GM13976 (cell line): ENCODE measurements at regions not wholly inside any gene's neighbourhood (a gene's known extent, or its start where the extent isn't known, plus 50 kb on each side); places are given as distances from the start of the nearest gene placed in this dataset.
"Not testable (repeated sequence)": the region's sequence is repeated elsewhere in the genome, so short reads cannot be mapped to it uniquely, and the experiment has no call there.

Source experiments
- DNase-seq: peaks from one replicate; pipeline ENCODE4 v3.0.0; 2012; ENCODE audit warnings: low spot score
- CTCF ChIP-seq: IDR thresholded peaks from 2 replicates; pipeline ENCODE4 v1.5.1; 2012; ENCODE audit warnings: borderline replicate concordance, mild to moderate bottlenecking; ENCODE audit not compliant: insufficient read depth; ENCODE audit errors: extremely low read depth, missing control alignments, control extremely low read depth
- in situ Hi-C: fragments of 300-500 bp; cut with MboI; formaldehyde crosslinking; loops from one replicate; pipeline ENCODE4 v1.12.0; 2022; ENCODE audit warnings: low sequenced_read_pairs, mixed read lengths, inconsistent platforms; ENCODE audit not compliant: unreplicated experiment

GRCh38 chr4:131450572-131451209 is 1698.4 kb upstream of the PCDH10 start:
- DNase-seq = no peak
- in situ Hi-C loops = no loop called here
- TF ChIP-seq CTCF = no peak

- DNase-seq = no peak
- no peak for TF ChIP-seq CTCF
- in situ Hi-C loops = no loop called here
Measured at GRCh38 chr4:131459430-131460101, 1689.5 kb upstream of the PCDH10 start.

- TF ChIP-seq CTCF = no peak
- DNase-seq = no peak
- in situ Hi-C loops = no loop called here
Measured at GRCh38 chr4:131470360-131470759, 1678.7 kb upstream of the PCDH10 start.

- TF ChIP-seq CTCF = no peak
- in situ Hi-C loops = no loop called here
- no peak for DNase-seq
Measured at GRCh38 chr4:131488772-131489171, 1660.3 kb upstream of the PCDH10 start.

- in situ Hi-C loops, DNase-seq: not testable (repeated sequence)
Measured at GRCh38 chr4:131496211-131496610, 1652.9 kb upstream of the PCDH10 start.

GRCh38 chr4:131499141-131499873 is 1649.8 kb upstream of the PCDH10 start:
- in situ Hi-C loops = no loop called here
- TF ChIP-seq CTCF = no peak
- DNase-seq = no peak

GRCh38 chr4:131509521-131509920 is 1639.6 kb upstream of the PCDH10 start:
- no peak for TF ChIP-seq CTCF
- DNase-seq = no peak
- in situ Hi-C loops = no loop called here
